Muscle of leg (tissue), 3 donors: ENCODE measurements at regions not wholly inside any gene's neighbourhood (a gene's known extent, or its start where the extent isn't known, plus 50 kb on each side); places are given as distances from the start of the nearest gene placed in this dataset.
"Not testable (repeated sequence)": the region's sequence is repeated elsewhere in the genome, so short reads cannot be mapped to it uniquely, and the experiment has no call there.

Experiments
- DNase-seq: peaks from one replicate; pipeline ENCODE4 v3.0.0; 2013
- H3K27ac ChIP-seq: one replicate; pipeline ENCODE4 v1.5.1; 2013; ENCODE audit warnings: mild to moderate bottlenecking, low read length, control low read depth
- H3K27me3 ChIP-seq: one replicate; pipeline ENCODE4 v1.6.1; 2013; ENCODE audit warnings: low read length; ENCODE audit not compliant: control insufficient read depth, insufficient read depth
- H3K36me3 ChIP-seq: one replicate; pipeline ENCODE4 v1.6.1; 2013; ENCODE audit warnings: low read length; ENCODE audit not compliant: control insufficient read depth, insufficient read depth
- H3K4me1 ChIP-seq: one replicate; pipeline ENCODE4 v1.6.1; 2013; ENCODE audit warnings: low read length; ENCODE audit not compliant: control insufficient read depth, insufficient read depth
- H3K4me3 ChIP-seq: one replicate; pipeline ENCODE4 v1.5.1; 2013; ENCODE audit warnings: low read length, control low read depth
- H3K9me3 ChIP-seq: replicated peaks from 2 replicates; pipeline ENCODE4 v1.6.1; 2013; ENCODE audit warnings: low read depth, low read length; ENCODE audit not compliant: control insufficient read depth
- WGBS: methylation state at CpG from one replicate; pipeline ENCODE4 v1.1.5; 2013; ENCODE audit warnings: missing lambda C conversion rate; ENCODE audit not compliant: insufficient coverage; 5-methylcytosine and 5-hydroxymethylcytosine counted together

GRCh38 chr14:89660625-89661233 lies 243.7 kb upstream of the FOXN3 start:
- H3K27me3 ChIP-seq, H3K36me3 ChIP-seq, H3K4me3 ChIP-seq, DNase-seq, H3K9me3 ChIP-seq: not testable (repeated sequence)
- no CpG with 5 or more reads among the region's 6 CpGs for WGBS
- peaks cover 12% of the 10 kb centered on the region for H3K4me1 ChIP-seq
- H3K27ac ChIP-seq: peak overlapping the region; percentile 82

- Histone ChIP-seq H3K27ac (peak overlapping the region; percentile 82), H3K27me3 (no peaks in the 10 kb centered on the region), H3K9me3 (peaks cover 3% of the 10 kb centered on the region), H3K4me3 (no peak overlapping the region), H3K36me3 (no peaks in the 10 kb centered on the region), H3K4me1 (peaks cover 12% of the 10 kb centered on the region)
- peak; percentile 96 for DNase-seq
- WGBS: no CpG with 5 or more reads among the region's 5 CpGs
Measured at GRCh38 chr14:89660166-89660565, 243.1 kb upstream of the FOXN3 start.

- Histone ChIP-seq H3K4me1 (peaks cover 12% of the 10 kb centered on the region), H3K9me3 (peaks cover 3% of the 10 kb centered on the region), H3K4me3 (no peak overlapping the region), H3K27ac (peak overlapping the region; percentile 76), H3K27me3 (no peaks in the 10 kb centered on the region), H3K36me3 (no peaks in the 10 kb centered on the region)
- peak; percentile 65 for DNase-seq
- WGBS: 54% methylated on average over 4 of the region's 7 CpGs
Measured at GRCh38 chr14:89658977-89659670, 242.1 kb upstream of the FOXN3 start.

- Histone ChIP-seq H3K36me3 (no peaks in the 10 kb centered on the region), H3K4me3 (no peak overlapping the region), H3K27ac (no peak overlapping the region), H3K4me1 (peaks cover 12% of the 10 kb centered on the region), H3K27me3 (no peaks in the 10 kb centered on the region), H3K9me3 (peaks cover 3% of the 10 kb centered on the region)
- DNase-seq: no peak
- no CpG with 5 or more reads among the region's 1 CpG for WGBS
Measured at GRCh38 chr14:89657014-89657413, 240.0 kb upstream of the FOXN3 start.

GRCh38 chr14:89654998-89655397 lies 238.0 kb upstream of the FOXN3 start:
- peaks cover 12% of the 10 kb centered on the region for H3K4me1 ChIP-seq
- H3K9me3 ChIP-seq: peaks cover 3% of the 10 kb centered on the region
- no peak overlapping the region for H3K4me3 ChIP-seq
- no peaks in the 10 kb centered on the region for H3K36me3 ChIP-seq
- H3K27me3 ChIP-seq: no peaks in the 10 kb centered on the region
- DNase-seq: no peak
- H3K27ac ChIP-seq: no peak overlapping the region
- 50% methylated on average over 1 of the region's 1 CpG for WGBS

- Histone ChIP-seq H3K9me3 (peaks cover 3% of the 10 kb centered on the region), H3K36me3 (no peaks in the 10 kb centered on the region), H3K4me1 (no peaks in the 10 kb centered on the region), H3K4me3 (no peak overlapping the region), H3K27me3 (no peaks in the 10 kb centered on the region), H3K27ac (no peak overlapping the region)
- WGBS: no CpG with 5 or more reads among the region's 4 CpGs
- no peak for DNase-seq
Measured at GRCh38 chr14:89652352-89652751, 235.3 kb upstream of the FOXN3 start.

GRCh38 chr14:89651805-89652204 lies 234.8 kb upstream of the FOXN3 start:
- Histone ChIP-seq H3K4me1 (no peaks in the 10 kb centered on the region), H3K27me3 (no peaks in the 10 kb centered on the region), H3K27ac (no peak overlapping the region), H3K9me3 (peaks cover 1% of the 10 kb centered on the region), H3K4me3 (no peak overlapping the region), H3K36me3 (no peaks in the 10 kb centered on the region)
- no CpG with 5 or more reads among the region's 2 CpGs for WGBS
- no peak for DNase-seq

- no peak for DNase-seq
- Histone ChIP-seq H3K4me3 (no peak overlapping the region), H3K36me3 (no peaks in the 10 kb centered on the region), H3K27me3 (no peaks in the 10 kb centered on the region), H3K4me1 (no peaks in the 10 kb centered on the region), H3K27ac (no peak overlapping the region), H3K9me3 (no peaks in the 10 kb centered on the region)
- 95% methylated on average over 2 of the region's 4 CpGs for WGBS
Measured at GRCh38 chr14:89650077-89650978, 233.3 kb upstream of the FOXN3 start.

GRCh38 chr14:89649451-89650075 lies 232.5 kb upstream of the FOXN3 start:
- H3K9me3 ChIP-seq: no peaks in the 10 kb centered on the region
- no peak for DNase-seq
- no peaks in the 10 kb centered on the region for H3K36me3 ChIP-seq
- no peaks in the 10 kb centered on the region for H3K27me3 ChIP-seq
- H3K4me1 ChIP-seq: no peaks in the 10 kb centered on the region
- no peak overlapping the region for H3K4me3 ChIP-seq
- 56% methylated on average over 1 of the region's 7 CpGs for WGBS
- H3K27ac ChIP-seq: no peak overlapping the region

- Histone ChIP-seq H3K36me3 (no peaks in the 10 kb centered on the region), H3K27me3 (no peaks in the 10 kb centered on the region), H3K4me3 (no peak overlapping the region), H3K27ac (no peak overlapping the region), H3K4me1 (no peaks in the 10 kb centered on the region), H3K9me3 (no peaks in the 10 kb centered on the region)
- no peak for DNase-seq
- 81% methylated on average over 3 of the region's 5 CpGs for WGBS
Measured at GRCh38 chr14:89648924-89649323, 231.9 kb upstream of the FOXN3 start.
